ENCODE measurements at regions not wholly inside any gene's neighbourhood (a gene's known extent, or its start where the extent isn't known, plus 50 kb on each side); places are given as distances from the start of the nearest gene placed in this dataset.
A peak's percentile ranks its signal among the peaks of the same experiment; 100 is the strongest.

DNA sequence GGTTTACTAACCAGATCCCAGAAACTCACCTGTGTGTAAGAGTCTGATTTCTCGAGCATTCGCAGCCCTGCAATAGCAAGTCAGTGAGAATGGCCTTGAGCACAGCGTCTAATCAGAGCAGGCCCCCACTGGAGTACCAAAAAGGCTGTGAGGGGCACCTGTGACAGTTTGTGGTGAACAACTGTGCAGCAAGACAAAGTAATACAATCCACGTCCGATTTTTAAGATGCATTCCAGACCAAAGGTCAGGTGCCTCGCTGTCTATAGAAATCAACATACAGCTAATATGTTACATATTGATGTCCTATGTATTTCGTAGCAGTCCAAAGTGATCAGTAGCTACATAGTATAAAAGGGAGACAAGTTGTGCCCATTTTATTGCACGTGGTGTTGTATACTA lies 55.7 kb upstream of the BOD1 start (continued):
- no peak for TF ChIP-seq ZBTB33 (IDR thresholded peaks at IDR 0.05)

DNA sequence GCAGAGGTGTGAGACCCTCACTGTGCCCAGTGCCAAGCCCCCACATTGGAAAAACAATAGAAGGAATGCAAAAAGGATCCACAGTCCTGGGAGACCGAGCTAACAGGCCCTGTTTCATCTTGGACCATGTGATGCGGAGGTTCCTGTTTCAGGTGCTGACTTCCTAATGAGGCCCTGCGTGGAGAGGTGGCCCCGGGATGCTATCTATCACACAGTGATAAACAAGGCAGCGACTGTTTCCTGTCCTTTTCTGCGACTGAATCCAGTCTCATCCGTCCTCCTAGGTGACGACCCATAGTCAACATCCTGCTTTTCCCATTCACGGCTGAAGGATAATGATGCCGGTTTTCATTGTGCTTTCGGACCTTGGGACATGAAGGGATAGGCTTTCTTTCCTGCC lies 56.4 kb upstream of the BOD1 start:
- no peak for DNase-seq (ENCODE audit: low spot score)
- peak overlapping the region; percentile 6 to 21 for H3K27ac ChIP-seq (ENCODE audit: low read depth in 1 of 2, low read length in 2 of 2)
- no peak overlapping the region for H3K9ac ChIP-seq (ENCODE audit: low read depth in 1 of 2, low read length in 2 of 2)

DNA sequence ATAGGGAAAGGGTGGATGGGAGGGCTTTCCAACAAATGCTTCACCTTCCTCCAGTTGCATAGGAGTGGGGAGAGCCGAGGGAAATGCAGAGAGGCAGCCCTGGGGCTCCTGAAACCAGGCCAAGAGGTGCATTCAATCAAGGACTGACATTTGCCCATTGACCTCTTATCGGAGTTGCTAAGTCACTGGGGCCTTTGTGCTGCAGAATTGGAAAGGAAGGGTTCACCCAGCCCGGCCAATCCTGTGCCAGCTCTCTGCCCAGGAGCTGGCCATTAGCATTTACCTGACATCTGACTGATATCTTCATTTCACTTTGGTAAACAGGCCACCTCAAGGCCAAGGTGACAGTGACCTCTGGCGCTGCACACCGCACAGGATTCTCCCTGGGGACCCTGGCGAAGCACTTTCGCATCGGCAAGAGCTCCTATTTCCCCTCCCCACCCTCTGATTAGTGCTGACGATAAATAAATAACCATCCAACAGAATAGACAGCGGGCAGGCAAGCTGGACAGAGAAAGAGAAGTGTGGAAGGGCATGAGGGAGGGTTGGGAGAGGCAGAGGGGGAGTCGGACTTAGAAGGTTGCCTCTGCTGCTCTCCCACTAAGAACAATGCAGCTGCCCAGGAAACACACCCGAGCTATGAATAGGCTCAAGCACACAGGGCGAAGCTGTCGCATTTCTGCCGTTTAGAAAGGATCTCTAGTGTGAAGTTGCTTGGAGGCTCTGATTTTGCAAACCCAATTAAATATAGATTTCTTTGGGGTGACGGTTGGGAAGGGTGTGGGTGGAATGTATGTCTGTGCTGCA lies 57.0 kb upstream of the BOD1 start:
- no peaks in the 10 kb centered on the region for H3K9me3 ChIP-seq (ENCODE audit: control insufficient read depth in 4 of 4, low read length in 3 of 4)
- peak overlapping the region; percentile 6 to 21 for H3K27ac ChIP-seq (ENCODE audit: low read depth in 1 of 2, low read length in 2 of 2)
- H3K4me1 ChIP-seq (ENCODE audit: control insufficient read depth in 4 of 4, insufficient read depth in 4 of 4, low read length in 3 of 4) = peaks cover 0 to 31% (median 19%) of the 10 kb centered on the region in 4 donors
- no peak overlapping the region for H3K4me3 ChIP-seq (ENCODE audit: low read depth in 1 of 3, low read length in 3 of 3)
- H3K9ac ChIP-seq (ENCODE audit: low read depth in 1 of 2, low read length in 2 of 2) = no peak overlapping the region
- no peaks in the 10 kb centered on the region for H3K27me3 ChIP-seq (ENCODE audit: control insufficient read depth in 4 of 4, insufficient read depth in 4 of 4, low read length in 3 of 4)
- DNase-seq (ENCODE audit: low spot score) = no peak
- WGBS = 71% methylated on average over 16 of the region's 16 CpGs
- TF ChIP-seq GABPA (IDR thresholded peaks at IDR 0.05 in 1 of 2, conservative IDR thresholded peaks at IDR 0.05 in 1 of 2) (no peak), RXRA (IDR thresholded peaks at IDR 0.05) (peak; percentile 39 to 52), HNF4A (conservative IDR thresholded peaks at IDR 0.05) (peak; percentile 27 to 54), RAD21 (IDR thresholded peaks at IDR 0.05) (peak in 1 of 2 donors; percentile 9), SP1 (IDR thresholded peaks at IDR 0.05) (peak; percentile 30)
- H3K36me3 ChIP-seq (ENCODE audit: control insufficient read depth in 4 of 4, insufficient read depth in 3 of 4, low read depth in 1 of 4, low read length in 3 of 4) = no peaks in the 10 kb centered on the region

More for the DNA sequence above, 56.4 kb upstream of the BOD1 start:
- Histone ChIP-seq H3K36me3 (ENCODE audit: control insufficient read depth in 4 of 4, insufficient read depth in 3 of 4, low read depth in 1 of 4, low read length in 3 of 4) (no peaks in the 10 kb centered on the region), H3K9me3 (ENCODE audit: control insufficient read depth in 4 of 4, low read length in 3 of 4) (no peaks in the 10 kb centered on the region), H3K4me1 (ENCODE audit: control insufficient read depth in 4 of 4, insufficient read depth in 4 of 4, low read length in 3 of 4) (peaks cover 0 to 31% (median 19%) of the 10 kb centered on the region in 4 donors), H3K4me3 (ENCODE audit: low read depth in 1 of 3, low read length in 3 of 3) (no peak overlapping the region), H3K27me3 (ENCODE audit: control insufficient read depth in 4 of 4, insufficient read depth in 4 of 4, low read length in 3 of 4) (no peaks in the 10 kb centered on the region)
- WGBS = 75% methylated on average over 11 of the region's 11 CpGs
- TF ChIP-seq EGR1 (IDR thresholded peaks at IDR 0.05; ENCODE audit: low read depth in 2 of 2) (no peak), FOXA2 (IDR thresholded peaks at IDR 0.05) (no peak), FOXA1 (IDR thresholded peaks at IDR 0.05) (no peak), HNF4G (IDR thresholded peaks at IDR 0.05) (no peak), REST (IDR thresholded peaks at IDR 0.05) (no peak), JUND (IDR thresholded peaks at IDR 0.05) (no peak), TAF1 (conservative IDR thresholded peaks at IDR 0.05) (no peak), YY1 (IDR thresholded peaks at IDR 0.05) (no peak), RXRA (IDR thresholded peaks at IDR 0.05) (no peak), SP1 (IDR thresholded peaks at IDR 0.05) (no peak)

Measured in liver (tissue), 7 donors.